KMS-11 (cell line): ENCODE measurements at regions not wholly inside any gene's neighbourhood (a gene's known extent, or its start where the extent isn't known, plus 50 kb on each side); places are given as distances from the start of the nearest gene placed in this dataset.

Experiments used
- H2AFZ ChIP-seq: fragments of 200-600 bp; sonication (generic); 2 replicates; pipeline ENCODE4 v1.6.1; 2016; ENCODE audit warnings: antibody characterized with exemption, mixed run types, low read depth
- H3K27ac ChIP-seq: fragments of 200-600 bp; sonication (generic); 2 replicates; pipeline ENCODE4 v1.6.1; 2016; ENCODE audit warnings: mild to moderate bottlenecking, mixed run types
- H3K27me3 ChIP-seq: fragments of 200-600 bp; sonication (generic); 2 replicates; pipeline ENCODE4 v1.6.1; 2017; ENCODE audit warnings: mild to moderate bottlenecking, low read depth, mixed run types, moderate library complexity; ENCODE audit not compliant: insufficient read depth
- H3K36me3 ChIP-seq: fragments of 200-600 bp; sonication (generic); 2 replicates; pipeline ENCODE4 v1.6.1; 2017; ENCODE audit warnings: mild to moderate bottlenecking, mixed run types; ENCODE audit not compliant: insufficient read depth
- H3K4me1 ChIP-seq: fragments of 200-600 bp; sonication (generic); 2 replicates; pipeline ENCODE4 v1.6.1; 2016; ENCODE audit warnings: mild to moderate bottlenecking, low read depth, mixed run types; ENCODE audit not compliant: poor library complexity, severe bottlenecking
- H3K4me2 ChIP-seq: fragments of 200-600 bp; sonication (generic); 2 replicates; pipeline ENCODE4 v1.7.0; 2016; ENCODE audit warnings: mild to moderate bottlenecking, mixed run types
- H3K4me3 ChIP-seq: fragments of 200-600 bp; sonication (generic); IDR thresholded peaks from 2 replicates; pipeline ENCODE4 v1.6.1; 2017; ENCODE audit warnings: low read depth, low read length, mixed read lengths; ENCODE audit not compliant: insufficient read depth
- H3K79me2 ChIP-seq: fragments of 200-600 bp; sonication (generic); 2 replicates; pipeline ENCODE4 v1.6.1; 2016; ENCODE audit warnings: low read depth, mixed run types; ENCODE audit not compliant: insufficient read depth
- H3K9ac ChIP-seq: fragments of 200-600 bp; sonication (generic); 2 replicates; pipeline ENCODE4 v1.6.1; 2016; ENCODE audit warnings: mild to moderate bottlenecking, mixed run types
- H4K20me1 ChIP-seq: fragments of 200-600 bp; sonication (generic); 2 replicates; pipeline ENCODE4 v1.6.1; 2016; ENCODE audit warnings: mild to moderate bottlenecking, mixed run types; ENCODE audit not compliant: insufficient read depth
- CTCF ChIP-seq: fragments of 200-600 bp; sonication (generic); conservative IDR thresholded peaks from 2 replicates; pipeline ENCODE4 v1.6.1; 2017; ENCODE audit warnings: low read depth, mild to moderate bottlenecking, antibody characterized with exemption, low read length, moderate library complexity, mixed read lengths

- Histone ChIP-seq H3K4me2 (no peak overlapping the region), H4K20me1 (no peaks in the 10 kb centered on the region)
Observed at GRCh38 chr11:80211673-80212072, 770.8 kb upstream of the TENM4 start.

GRCh38 chr11:80204021-80204420 lies 763.2 kb upstream of the TENM4 start:
- Histone ChIP-seq H3K27ac (no peak overlapping the region), H3K79me2 (no peaks in the 10 kb centered on the region), H3K4me3 (no peak overlapping the region), H4K20me1 (no peaks in the 10 kb centered on the region), H3K27me3 (no peaks in the 10 kb centered on the region), H3K4me1 (no peaks in the 10 kb centered on the region), H3K36me3 (no peaks in the 10 kb centered on the region), H3K9ac (no peak overlapping the region), H2AFZ (no peak overlapping the region), H3K4me2 (no peak overlapping the region)
- TF ChIP-seq CTCF, result no peak

More at GRCh38 chr11:80211673-80212072, 770.8 kb upstream of the TENM4 start:
- Histone ChIP-seq H2AFZ (no peak overlapping the region), H3K27ac (no peak overlapping the region), H3K4me1 (no peaks in the 10 kb centered on the region), H3K4me3 (no peak overlapping the region), H3K79me2 (no peaks in the 10 kb centered on the region), H3K9ac (no peak overlapping the region), H3K27me3 (no peaks in the 10 kb centered on the region), H3K36me3 (no peaks in the 10 kb centered on the region)
- no peak for TF ChIP-seq CTCF

GRCh38 chr11:80196932-80197554 lies 756.2 kb upstream of the TENM4 start:
- H3K9ac ChIP-seq, result no peak overlapping the region
- no peaks in the 10 kb centered on the region for H3K36me3 ChIP-seq
- H3K27ac ChIP-seq, result no peak overlapping the region
- H3K27me3 ChIP-seq, result no peaks in the 10 kb centered on the region
- TF ChIP-seq CTCF, result no peak
- no peak overlapping the region for H3K4me3 ChIP-seq
- no peak overlapping the region for H3K4me2 ChIP-seq
- H2AFZ ChIP-seq, result no peak overlapping the region
- no peaks in the 10 kb centered on the region for H3K79me2 ChIP-seq
- no peaks in the 10 kb centered on the region for H4K20me1 ChIP-seq
- H3K4me1 ChIP-seq, result no peaks in the 10 kb centered on the region

GRCh38 chr11:80196041-80196440 lies 755.2 kb upstream of the TENM4 start:
- Histone ChIP-seq H3K4me1 (no peaks in the 10 kb centered on the region), H3K27me3 (no peaks in the 10 kb centered on the region), H4K20me1 (no peaks in the 10 kb centered on the region), H2AFZ (no peak overlapping the region), H3K27ac (no peak overlapping the region), H3K4me3 (no peak overlapping the region), H3K79me2 (no peaks in the 10 kb centered on the region), H3K36me3 (no peaks in the 10 kb centered on the region), H3K9ac (no peak overlapping the region), H3K4me2 (no peak overlapping the region)
- TF ChIP-seq CTCF, result no peak
